Keratinocyte (primary cell): ENCODE measurements at regions not wholly inside any gene's neighbourhood (a gene's known extent, or its start where the extent isn't known, plus 50 kb on each side); places are given as distances from the start of the nearest gene placed in this dataset.

ENCODE experiments used
- DNase-seq: peaks from one replicate; pipeline ENCODE4 v3.0.0-alpha.2; 2011; ENCODE audit warnings: low read depth, missing footprints, low spot score
- FAIRE-seq: peaks from 2 replicates; lab custom pipeline; 2011; peaks lifted over from hg19 to GRCh38; lab: Jason Lieb, UNC
- H2AFZ ChIP-seq: 2 replicates; pipeline ENCODE4 v1.6.0; 2012; ENCODE audit warnings: low read length, control low read depth, inconsistent platforms; ENCODE audit not compliant: control insufficient read depth
- H3K27ac ChIP-seq: 2 replicates; pipeline ENCODE4 v1.5.1; 2011; ENCODE audit warnings: low read length; ENCODE audit not compliant: control insufficient read depth, insufficient read depth
- H3K27me3 ChIP-seq: 3 replicates; pipeline ENCODE4 v1.6.0; 2011; ENCODE audit warnings: low read length; ENCODE audit not compliant: control insufficient read depth, insufficient read depth; ENCODE audit errors: extremely low read depth
- H3K36me3 ChIP-seq, 2 experiments: 2 replicates in 1 of 2; 3 replicates in 1 of 2; pipeline ENCODE4 v1.5.1; 2011; ENCODE audit warnings: low read length in 2 of 2, mild to moderate bottlenecking in 1 of 2; ENCODE audit not compliant: control insufficient read depth in 2 of 2, insufficient read depth in 2 of 2; ENCODE audit errors: extremely low read depth in 1 of 2
- H3K4me1 ChIP-seq: 3 replicates; pipeline ENCODE4 v1.5.1; 2011; ENCODE audit warnings: low read length; ENCODE audit not compliant: control insufficient read depth, insufficient read depth; ENCODE audit errors: extremely low read depth
- H3K4me2 ChIP-seq: 3 replicates; pipeline ENCODE4 v1.6.0; 2011; ENCODE audit warnings: low read depth, low read length; ENCODE audit not compliant: control insufficient read depth, insufficient read depth; ENCODE audit errors: extremely low read depth
- H3K4me3 ChIP-seq, 3 experiments: fragments of 200-600 bp in 1 of 3; sonication (generic) in 1 of 3; 2 replicates in 2 of 3; 3 replicates in 1 of 3; pipeline ENCODE4 v1.5.1; 2011 to 2016; ENCODE audit warnings: low read length in 3 of 3, mild to moderate bottlenecking in 3 of 3, control low read depth in 2 of 3, inconsistent platforms in 1 of 3, low read depth in 1 of 3, mixed read lengths in 1 of 3, mixed run types in 1 of 3, moderate library complexity in 1 of 3; ENCODE audit not compliant: control insufficient read depth in 2 of 3, insufficient read depth in 2 of 3; ENCODE audit errors: extremely low read depth in 1 of 3
- H3K79me2 ChIP-seq: 2 replicates; pipeline ENCODE4 v1.6.0; 2012; ENCODE audit warnings: low read length; ENCODE audit not compliant: control insufficient read depth, insufficient read depth
- H3K9ac ChIP-seq: 3 replicates; pipeline ENCODE4 v1.6.0; 2011; ENCODE audit warnings: low read length; ENCODE audit not compliant: control insufficient read depth, insufficient read depth; ENCODE audit errors: extremely low read depth
- H3K9me1 ChIP-seq: 3 replicates; pipeline ENCODE4 v1.6.0; 2011; ENCODE audit warnings: low read length; ENCODE audit not compliant: control insufficient read depth, insufficient read depth; ENCODE audit errors: extremely low read depth
- H3K9me3 ChIP-seq: 2 replicates; pipeline ENCODE4 v1.5.1; 2012; ENCODE audit warnings: low read depth, low read length; ENCODE audit not compliant: control insufficient read depth
- H4K20me1 ChIP-seq: 3 replicates; pipeline ENCODE4 v1.6.0; 2011; ENCODE audit warnings: low read length; ENCODE audit not compliant: control insufficient read depth, insufficient read depth; ENCODE audit errors: extremely low read depth
- EZH2 ChIP-seq: IDR thresholded peaks from one replicate; pipeline ENCODE4 v1.6.1; 2012; ENCODE audit warnings: inconsistent platforms, mild to moderate bottlenecking, low read length, moderate library complexity
- dilution Hi-C: fragments of 300-500 bp; cut with MboI; formaldehyde crosslinking; loops from one replicate; pipeline ENCODE4 v1.7.0; 2020; ENCODE audit warnings: low sequenced_read_pairs; ENCODE audit not compliant: extremely low pct_ligation_motif_present
- TF ChIP-seq, protein P1 (sequence below), 3 experiments: IDR thresholded peaks in 1 of 3; conservative IDR thresholded peaks in 1 of 3; optimal IDR thresholded peaks in 1 of 3; 2 replicates in 2 of 3; 3 replicates in 1 of 3; pipeline versions ENCODE3 to v1.5.1; 2011; ENCODE audit warnings: low read length in 3 of 3, mild to moderate bottlenecking in 3 of 3, moderate library complexity in 2 of 3, control low read depth in 1 of 3, inconsistent platforms in 1 of 3; ENCODE audit not compliant: insufficient read depth in 2 of 3; ENCODE audit errors: extremely low read depth in 1 of 3

DNA sequence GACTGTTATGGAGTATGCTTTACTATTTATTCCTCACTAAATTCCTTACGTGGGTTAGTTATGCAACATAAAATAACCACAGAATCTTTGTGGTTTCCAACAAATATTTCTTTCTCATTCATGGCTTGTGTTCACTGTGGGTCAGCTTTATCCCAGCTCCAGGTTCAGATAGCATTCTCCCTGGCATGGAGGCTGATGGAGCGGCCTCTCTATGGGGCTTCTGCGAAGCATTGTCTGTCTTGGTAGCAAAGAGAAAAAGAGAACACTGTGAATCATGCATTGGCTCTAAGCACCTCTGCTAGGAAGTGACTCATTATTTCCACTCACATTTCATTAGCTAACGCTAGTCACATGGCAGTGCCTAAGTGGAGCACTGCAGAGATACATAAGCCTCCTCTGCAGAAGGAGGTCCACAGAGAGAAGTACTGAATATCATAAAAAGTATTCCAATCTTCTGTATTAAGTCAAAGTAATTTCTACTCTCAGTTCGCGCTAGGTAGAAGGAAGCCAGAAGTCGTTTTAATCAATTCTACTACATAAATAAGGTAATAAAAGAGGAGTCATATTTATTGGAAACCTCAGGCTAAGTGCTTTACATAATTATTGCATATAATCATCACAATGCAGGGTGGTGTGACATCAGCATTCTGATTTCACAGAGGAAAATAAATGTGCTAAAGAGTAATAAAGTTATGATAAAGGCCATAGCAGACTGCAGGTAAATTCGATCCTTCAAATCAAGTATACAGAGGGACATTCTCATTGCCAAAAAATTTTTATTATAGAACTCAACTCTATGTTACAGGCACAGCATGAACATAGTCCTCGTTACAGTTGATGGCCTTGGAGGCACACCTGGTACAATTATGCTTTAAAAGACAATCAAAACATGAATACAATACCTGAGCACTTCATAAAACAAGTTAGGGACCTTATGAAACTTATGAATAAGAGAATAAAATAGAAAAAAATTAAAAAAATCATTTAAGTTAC lies 531.1 kb downstream of the CETN3 start:
- no peak overlapping the region for H3K9ac ChIP-seq
- H3K9me3 ChIP-seq, result no peaks in the 10 kb centered on the region
- H3K4me2 ChIP-seq, result no peak overlapping the region
- dilution Hi-C loops, result no loop called here
- TF ChIP-seq EZH2, result no peak
- TF ChIP-seq, protein P1, sequence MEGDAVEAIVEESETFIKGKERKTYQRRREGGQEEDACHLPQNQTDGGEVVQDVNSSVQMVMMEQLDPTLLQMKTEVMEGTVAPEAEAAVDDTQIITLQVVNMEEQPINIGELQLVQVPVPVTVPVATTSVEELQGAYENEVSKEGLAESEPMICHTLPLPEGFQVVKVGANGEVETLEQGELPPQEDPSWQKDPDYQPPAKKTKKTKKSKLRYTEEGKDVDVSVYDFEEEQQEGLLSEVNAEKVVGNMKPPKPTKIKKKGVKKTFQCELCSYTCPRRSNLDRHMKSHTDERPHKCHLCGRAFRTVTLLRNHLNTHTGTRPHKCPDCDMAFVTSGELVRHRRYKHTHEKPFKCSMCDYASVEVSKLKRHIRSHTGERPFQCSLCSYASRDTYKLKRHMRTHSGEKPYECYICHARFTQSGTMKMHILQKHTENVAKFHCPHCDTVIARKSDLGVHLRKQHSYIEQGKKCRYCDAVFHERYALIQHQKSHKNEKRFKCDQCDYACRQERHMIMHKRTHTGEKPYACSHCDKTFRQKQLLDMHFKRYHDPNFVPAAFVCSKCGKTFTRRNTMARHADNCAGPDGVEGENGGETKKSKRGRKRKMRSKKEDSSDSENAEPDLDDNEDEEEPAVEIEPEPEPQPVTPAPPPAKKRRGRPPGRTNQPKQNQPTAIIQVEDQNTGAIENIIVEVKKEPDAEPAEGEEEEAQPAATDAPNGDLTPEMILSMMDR (optimal IDR thresholded peaks at IDR 0.05 in 1 of 3, IDR thresholded peaks at IDR 0.05 in 1 of 3, conservative IDR thresholded peaks at IDR 0.05 in 1 of 3; ENCODE audit: extremely low read depth in 1 of 3, insufficient read depth in 2 of 3, low read length in 3 of 3), result no peak
- no peaks in the 10 kb centered on the region for H3K9me1 ChIP-seq
- no peak overlapping the region for H2AFZ ChIP-seq
- H3K36me3 ChIP-seq, result no peaks in the 10 kb centered on the region
- DNase-seq (peak; percentile 11), FAIRE-seq (no peak)
- no peak overlapping the region for H3K27ac ChIP-seq
- H3K4me1 ChIP-seq, result peaks cover 5% of the 10 kb centered on the region
- H4K20me1 ChIP-seq, result no peaks in the 10 kb centered on the region
- no peak overlapping the region for H3K4me3 ChIP-seq
- H3K27me3 ChIP-seq, result no peaks in the 10 kb centered on the region
- H3K79me2 ChIP-seq, result no peaks in the 10 kb centered on the region

GRCh38 chr5:89871906-89872305 lies 537.6 kb downstream of the CETN3 start:
- dilution Hi-C loops, result no loop called here
- H3K79me2 ChIP-seq, result no peaks in the 10 kb centered on the region
- H3K27ac ChIP-seq, result no peak overlapping the region
- DNase-seq (no peak), FAIRE-seq (no peak)
- H3K27me3 ChIP-seq, result no peaks in the 10 kb centered on the region
- no peak overlapping the region for H3K9ac ChIP-seq
- H3K4me3 ChIP-seq, result no peak overlapping the region
- H3K4me2 ChIP-seq, result no peak overlapping the region
- H3K9me1 ChIP-seq, result no peaks in the 10 kb centered on the region
- no peaks in the 10 kb centered on the region for H4K20me1 ChIP-seq
- no peaks in the 10 kb centered on the region for H3K9me3 ChIP-seq
- no peaks in the 10 kb centered on the region for H3K36me3 ChIP-seq
- no peaks in the 10 kb centered on the region for H3K4me1 ChIP-seq
- TF ChIP-seq EZH2, result no peak
- TF ChIP-seq, protein P1 (optimal IDR thresholded peaks at IDR 0.05 in 1 of 3, IDR thresholded peaks at IDR 0.05 in 1 of 3, conservative IDR thresholded peaks at IDR 0.05 in 1 of 3; ENCODE audit: extremely low read depth in 1 of 3, insufficient read depth in 2 of 3, low read length in 3 of 3), result no peak
- no peak overlapping the region for H2AFZ ChIP-seq
